Loucy (cell line): ENCODE measurements at regions not wholly inside any gene's neighbourhood (a gene's known extent, or its start where the extent isn't known, plus 50 kb on each side); places are given as distances from the start of the nearest gene placed in this dataset.

Experiments used
- H2AFZ ChIP-seq: fragments of 200-600 bp; sonication (generic); 2 replicates; pipeline ENCODE4 v1.6.0; 2016; ENCODE audit warnings: antibody characterized with exemption, mild to moderate bottlenecking, low read length, moderate library complexity
- H3F3A ChIP-seq: fragments of 200-600 bp; 2 replicates; pipeline ENCODE4 v1.6.0; 2016; ENCODE audit warnings: antibody characterized with exemption, low read depth, mild to moderate bottlenecking
- H3K27me3 ChIP-seq: fragments of 200-600 bp; sonication (generic); 2 replicates; pipeline ENCODE4 v1.6.1; 2014; ENCODE audit warnings: low read length, mild to moderate bottlenecking; ENCODE audit not compliant: insufficient read depth, poor library complexity, severe bottlenecking
- H3K36me3 ChIP-seq: fragments of 200-600 bp; sonication (generic); 2 replicates; pipeline ENCODE4 v1.6.1; 2016; ENCODE audit warnings: low read length; ENCODE audit not compliant: insufficient read depth
- H3K4me1 ChIP-seq: fragments of 200-600 bp; sonication (generic); 2 replicates; pipeline ENCODE4 v1.5.1; 2014; ENCODE audit warnings: low read length, mild to moderate bottlenecking; ENCODE audit not compliant: insufficient read depth, poor library complexity, severe bottlenecking
- H3K4me2 ChIP-seq: fragments of 200-600 bp; sonication (generic); 2 replicates; pipeline ENCODE4 v1.6.0; 2014; ENCODE audit warnings: antibody characterized with exemption, low read length, low read depth, mild to moderate bottlenecking; ENCODE audit not compliant: poor library complexity, severe bottlenecking
- H3K4me3 ChIP-seq: fragments of 200-600 bp; sonication (generic); 2 replicates; pipeline ENCODE4 v1.5.1; 2014; ENCODE audit warnings: low read length, mild to moderate bottlenecking, mixed read lengths; ENCODE audit not compliant: poor library complexity, severe bottlenecking
- H3K79me2 ChIP-seq: fragments of 200-600 bp; sonication (generic); 2 replicates; pipeline ENCODE4 v1.6.1; 2014; ENCODE audit warnings: low read length; ENCODE audit not compliant: insufficient read depth
- H3K9ac ChIP-seq: fragments of 200-600 bp; sonication (generic); 2 replicates; pipeline ENCODE4 v1.6.0; 2014; ENCODE audit warnings: mild to moderate bottlenecking, low read depth, low read length, moderate library complexity; ENCODE audit not compliant: poor library complexity, severe bottlenecking
- H3K9me2 ChIP-seq: fragments of 200-600 bp; sonication (generic); replicated peaks from 2 replicates; pipeline ENCODE4 v1.6.1; 2016; ENCODE audit warnings: low read depth, low read length, mixed read lengths
- H3K9me3 ChIP-seq: fragments of 200-600 bp; sonication (generic); 2 replicates; pipeline ENCODE4 v1.6.1; 2014; ENCODE audit warnings: mild to moderate bottlenecking, antibody characterized with exemption, low read length, low read depth; ENCODE audit not compliant: insufficient read depth
- H4K20me1 ChIP-seq: fragments of 200-600 bp; sonication (generic); 2 replicates; pipeline ENCODE4 v1.6.0; 2014; ENCODE audit warnings: antibody characterized with exemption, low read length, mild to moderate bottlenecking; ENCODE audit not compliant: insufficient read depth, poor library complexity, severe bottlenecking
- CTCF ChIP-seq: fragments of 200-600 bp; sonication (generic); conservative IDR thresholded peaks from 2 replicates; pipeline ENCODE4 v1.5.1; 2014; ENCODE audit warnings: mild to moderate bottlenecking, antibody characterized with exemption, low read length
- EZH2phosphoT487 ChIP-seq: fragments of 200-600 bp; IDR thresholded peaks from 2 replicates; pipeline ENCODE4 v1.6.1; 2018; ENCODE audit warnings: antibody characterized with exemption, mild to moderate bottlenecking, moderate library complexity, borderline replicate concordance

GRCh38 chr5:17734011-17734410 is 99.8 kb downstream of the TAF11L14 start:
- no peaks in the 10 kb centered on the region for H3K36me3 ChIP-seq
- TF ChIP-seq EZH2phosphoT487 = no peak
- no peak for TF ChIP-seq CTCF
- H3K9ac ChIP-seq = no peak overlapping the region

GRCh38 chr5:17735761-17736160 is 101.5 kb downstream of the TAF11L14 start:
- Histone ChIP-seq H3K36me3 (no peaks in the 10 kb centered on the region), H2AFZ (no peak overlapping the region), H3K4me1 (no peaks in the 10 kb centered on the region), H3K4me3 (no peak overlapping the region), H3K79me2 (no peaks in the 10 kb centered on the region), H4K20me1 (no peaks in the 10 kb centered on the region), H3K9ac (no peak overlapping the region), H3K9me2 (no peaks in the 10 kb centered on the region), H3K27me3 (no peaks in the 10 kb centered on the region), H3F3A (no peaks in the 10 kb centered on the region), H3K4me2 (no peak overlapping the region), H3K9me3 (peaks cover 4% of the 10 kb centered on the region; the same call in 1 of the 2 replicates)
- no peak for TF ChIP-seq EZH2phosphoT487
- no peak for TF ChIP-seq CTCF

More at GRCh38 chr5:17734011-17734410, 99.8 kb downstream of the TAF11L14 start:
- no peaks in the 10 kb centered on the region for H3K79me2 ChIP-seq
- H3K4me1 ChIP-seq = no peaks in the 10 kb centered on the region
- no peaks in the 10 kb centered on the region for H4K20me1 ChIP-seq
- H3F3A ChIP-seq = no peaks in the 10 kb centered on the region
- H2AFZ ChIP-seq = no peak overlapping the region
- no peak overlapping the region for H3K4me2 ChIP-seq
- H3K9me3 ChIP-seq = no peaks in the 10 kb centered on the region
- H3K9me2 ChIP-seq = no peaks in the 10 kb centered on the region
- no peak overlapping the region for H3K4me3 ChIP-seq
- no peaks in the 10 kb centered on the region for H3K27me3 ChIP-seq

GRCh38 chr5:17737092-17737491 is 102.8 kb downstream of the TAF11L14 start:
- Histone ChIP-seq H3K9me3 (peaks cover 4% of the 10 kb centered on the region; the same call in 1 of the 2 replicates), H3K79me2 (no peaks in the 10 kb centered on the region), H4K20me1 (no peaks in the 10 kb centered on the region), H3K4me2 (no peak overlapping the region), H3K4me3 (no peak overlapping the region), H2AFZ (no peak overlapping the region), H3K4me1 (no peaks in the 10 kb centered on the region), H3K9ac (no peak overlapping the region), H3K36me3 (no peaks in the 10 kb centered on the region), H3K9me2 (no peaks in the 10 kb centered on the region), H3F3A (no peaks in the 10 kb centered on the region), H3K27me3 (no peaks in the 10 kb centered on the region)
- TF ChIP-seq EZH2phosphoT487 = no peak
- TF ChIP-seq CTCF = no peak
